Mucosa of descending colon (tissue), 3 donors: ENCODE measurements at regions not wholly inside any gene's neighbourhood (a gene's known extent, or its start where the extent isn't known, plus 50 kb on each side); places are given as distances from the start of the nearest gene placed in this dataset.

Experiments
- ATAC-seq: fragments of 200-7000 bp; cut with Tn5 transposase; one replicate; pipeline ENCODE4 v1.9.1; 2020; ENCODE audit warnings: mild to moderate bottlenecking, moderate library complexity
- DNase-seq, 3 donors: peaks; one replicate each; pipeline ENCODE4 v3.0.0-alpha.2; 2020
- H3K36me3 ChIP-seq: fragments of 200-600 bp; one replicate; pipeline ENCODE4 v1.8.0; 2021; ENCODE audit warnings: low read depth, mild to moderate bottlenecking
- H3K4me1 ChIP-seq: fragments of 200-600 bp; one replicate; pipeline ENCODE4 v1.8.0; 2021; ENCODE audit warnings: low read depth, mild to moderate bottlenecking
- H3K4me3 ChIP-seq: fragments of 200-600 bp; one replicate; pipeline ENCODE4 v1.8.0; 2021; ENCODE audit warnings: mild to moderate bottlenecking
- H3K9me3 ChIP-seq: fragments of 200-600 bp; one replicate; pipeline ENCODE4 v1.8.0; 2021; ENCODE audit warnings: mild to moderate bottlenecking
- CTCF ChIP-seq: fragments of 200-600 bp; IDR thresholded peaks from one replicate; pipeline ENCODE4 v1.8.0; 2022; ENCODE audit warnings: antibody characterized with exemption, mild to moderate bottlenecking
- intact Hi-C, 2 donors: fragments of 100-400 bp; cut with DNase I in 1 of 2; cut with micrococcal nuclease in 1 of 2; formaldehyde crosslinking; loops; one replicate each; pipeline versions ENCODE4 v1.11.0 to v1.11.1; 2022; cut with DNase I, micrococcal nuclease
- donor health status: DM: no; HTN: no; CAD: no; lungs with moderate emphysema.
- donor health status: DM: no; HTN: no; CAD: no.
- donor health status: DM: no; HTN: yes; CAD: no.

DNA sequence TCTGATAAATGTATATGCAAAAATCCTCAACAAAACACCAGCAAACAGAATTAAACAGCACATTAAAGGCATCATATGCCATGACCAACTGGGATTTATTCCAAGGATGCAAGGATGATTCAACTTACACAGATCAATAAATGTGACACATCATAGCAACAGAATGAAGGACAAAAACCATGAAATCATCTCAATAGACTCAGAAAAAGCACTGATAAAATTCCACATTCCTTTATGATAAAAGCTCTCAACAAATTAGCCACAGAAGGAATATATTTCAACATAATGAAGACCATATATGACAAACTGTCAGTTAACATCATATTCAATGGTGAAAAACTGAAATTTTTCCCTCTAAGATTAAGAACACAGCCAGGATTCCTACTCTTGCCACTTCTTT, 691.6 kb downstream of the DIAPH3 start:
- ATAC-seq: no peak
- intact Hi-C loops: no loop called here

GRCh38 chr13:59474696-59475095, 689.0 kb downstream of the DIAPH3 start:
- DNase-seq (no peak), ATAC-seq (no peak)
- Histone ChIP-seq H3K36me3 (no peaks in the 10 kb centered on the region), H3K4me3 (no peak overlapping the region), H3K9me3 (no peaks in the 10 kb centered on the region), H3K4me1 (no peaks in the 10 kb centered on the region)
- TF ChIP-seq CTCF: no peak
- intact Hi-C loops: no loop called here

More for the DNA sequence above, 691.6 kb downstream of the DIAPH3 start:
- no peak for TF ChIP-seq CTCF
- no peak overlapping the region for H3K4me3 ChIP-seq
- DNase-seq: no peak
- H3K4me1 ChIP-seq: no peaks in the 10 kb centered on the region
- no peaks in the 10 kb centered on the region for H3K36me3 ChIP-seq
- H3K9me3 ChIP-seq: no peaks in the 10 kb centered on the region

- no peak for ATAC-seq
- intact Hi-C loops: no loop called here
- no peak for DNase-seq
- Histone ChIP-seq H3K36me3 (no peaks in the 10 kb centered on the region), H3K9me3 (no peaks in the 10 kb centered on the region), H3K4me1 (no peaks in the 10 kb centered on the region), H3K4me3 (no peak overlapping the region)
- TF ChIP-seq CTCF: no peak
Measured at GRCh38 chr13:59475911-59476310, 687.8 kb downstream of the DIAPH3 start.

GRCh38 chr13:59476366-59476765, 687.4 kb downstream of the DIAPH3 start:
- ATAC-seq (no peak), DNase-seq (no peak)
- H3K4me1 ChIP-seq: no peaks in the 10 kb centered on the region
- H3K4me3 ChIP-seq: no peak overlapping the region
- no peaks in the 10 kb centered on the region for H3K36me3 ChIP-seq
- no peaks in the 10 kb centered on the region for H3K9me3 ChIP-seq
- intact Hi-C loops: no loop called here
- no peak for TF ChIP-seq CTCF

- Histone ChIP-seq H3K9me3 (no peaks in the 10 kb centered on the region), H3K36me3 (no peaks in the 10 kb centered on the region), H3K4me1 (no peaks in the 10 kb centered on the region), H3K4me3 (no peak overlapping the region)
- intact Hi-C loops: no loop called here
- no peak for ATAC-seq
- no peak for DNase-seq
- TF ChIP-seq CTCF: no peak
Measured at GRCh38 chr13:59477011-59477410, 686.7 kb downstream of the DIAPH3 start.

GRCh38 chr13:59478908-59479307, 684.8 kb downstream of the DIAPH3 start:
- ATAC-seq (no peak), DNase-seq (no peak)
- intact Hi-C loops: no loop called here

More at GRCh38 chr13:59478908-59479307, 684.8 kb downstream of the DIAPH3 start:
- no peaks in the 10 kb centered on the region for H3K9me3 ChIP-seq
- no peak for TF ChIP-seq CTCF
- H3K4me1 ChIP-seq: no peaks in the 10 kb centered on the region
- no peak overlapping the region for H3K4me3 ChIP-seq
- H3K36me3 ChIP-seq: no peaks in the 10 kb centered on the region
